ENCODE measurements at regions not wholly inside any gene's neighbourhood (a gene's known extent, or its start where the extent isn't known, plus 50 kb on each side); places are given as distances from the start of the nearest gene placed in this dataset.

DNA sequence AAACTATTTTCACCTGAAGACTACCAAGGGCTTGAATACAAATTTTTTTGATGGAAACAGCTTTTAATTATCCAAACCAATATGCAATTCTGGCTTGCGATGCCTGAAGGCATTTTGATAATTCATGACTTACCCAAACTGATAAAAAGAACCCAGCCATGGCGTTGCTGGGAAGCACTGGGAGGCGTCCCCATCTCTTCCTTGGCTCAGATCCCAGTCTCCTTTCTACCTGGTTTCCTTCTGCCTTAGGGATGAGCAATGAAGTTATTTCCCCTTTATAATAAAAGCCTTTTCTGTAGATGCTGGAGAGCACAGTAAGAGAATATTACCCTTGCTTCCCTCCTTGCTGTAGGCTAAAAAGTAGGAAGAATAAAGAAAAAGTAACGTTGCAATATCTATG lies 129.1 kb upstream of the ANK3 start:
- Mint-ChIP-seq H3K27ac (no peak overlapping the region), H3K4me3 (ENCODE audit: low read depth) (no peak overlapping the region), H3K9me3 (ENCODE audit: low read depth) (no peaks in the 10 kb centered on the region), H3K36me3 (ENCODE audit: insufficient read depth) (no peaks in the 10 kb centered on the region), H3K27me3 (no peaks in the 10 kb centered on the region), H3K4me1 (ENCODE audit: low read depth) (peaks cover 12% of the 10 kb centered on the region)
- DNase-seq (ENCODE audit: low spot score, unreplicated experiment), result no peak
- TF ChIP-seq, protein P1, sequence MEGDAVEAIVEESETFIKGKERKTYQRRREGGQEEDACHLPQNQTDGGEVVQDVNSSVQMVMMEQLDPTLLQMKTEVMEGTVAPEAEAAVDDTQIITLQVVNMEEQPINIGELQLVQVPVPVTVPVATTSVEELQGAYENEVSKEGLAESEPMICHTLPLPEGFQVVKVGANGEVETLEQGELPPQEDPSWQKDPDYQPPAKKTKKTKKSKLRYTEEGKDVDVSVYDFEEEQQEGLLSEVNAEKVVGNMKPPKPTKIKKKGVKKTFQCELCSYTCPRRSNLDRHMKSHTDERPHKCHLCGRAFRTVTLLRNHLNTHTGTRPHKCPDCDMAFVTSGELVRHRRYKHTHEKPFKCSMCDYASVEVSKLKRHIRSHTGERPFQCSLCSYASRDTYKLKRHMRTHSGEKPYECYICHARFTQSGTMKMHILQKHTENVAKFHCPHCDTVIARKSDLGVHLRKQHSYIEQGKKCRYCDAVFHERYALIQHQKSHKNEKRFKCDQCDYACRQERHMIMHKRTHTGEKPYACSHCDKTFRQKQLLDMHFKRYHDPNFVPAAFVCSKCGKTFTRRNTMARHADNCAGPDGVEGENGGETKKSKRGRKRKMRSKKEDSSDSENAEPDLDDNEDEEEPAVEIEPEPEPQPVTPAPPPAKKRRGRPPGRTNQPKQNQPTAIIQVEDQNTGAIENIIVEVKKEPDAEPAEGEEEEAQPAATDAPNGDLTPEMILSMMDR (IDR thresholded peaks at IDR 0.05; ENCODE audit: unreplicated experiment), result no peak

DNA sequence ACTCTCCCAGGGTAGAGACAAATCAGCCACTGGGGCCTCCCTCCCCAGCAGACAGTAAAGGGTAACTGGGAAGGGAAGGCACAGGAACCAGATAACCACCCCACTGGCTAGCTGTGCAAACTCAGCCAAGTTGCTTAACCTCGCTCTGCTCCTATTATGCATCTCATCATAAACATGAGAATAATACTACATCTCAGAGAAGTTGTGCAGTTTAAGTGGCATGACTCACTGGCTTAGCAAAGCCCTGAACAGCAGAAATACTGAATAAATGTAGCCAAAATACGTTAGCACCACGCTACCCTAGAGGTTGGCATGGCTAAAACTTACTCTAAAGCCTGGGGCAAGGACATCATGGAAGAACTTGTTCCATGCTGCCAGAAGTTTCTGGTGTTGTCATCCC lies 128.1 kb upstream of the ANK3 start:
- H3K27ac Mint-ChIP-seq, result no peak overlapping the region
- H3K27me3 Mint-ChIP-seq, result no peaks in the 10 kb centered on the region
- no peak overlapping the region for H3K4me3 Mint-ChIP-seq (ENCODE audit: low read depth)
- H3K36me3 Mint-ChIP-seq (ENCODE audit: insufficient read depth), result no peaks in the 10 kb centered on the region
- peaks cover 12% of the 10 kb centered on the region for H3K4me1 Mint-ChIP-seq (ENCODE audit: low read depth)
- no peaks in the 10 kb centered on the region for H3K9me3 Mint-ChIP-seq (ENCODE audit: low read depth)
- TF ChIP-seq, protein P1 (IDR thresholded peaks at IDR 0.05; ENCODE audit: unreplicated experiment), result no peak
- DNase-seq (ENCODE audit: low spot score, unreplicated experiment), result no peak

DNA sequence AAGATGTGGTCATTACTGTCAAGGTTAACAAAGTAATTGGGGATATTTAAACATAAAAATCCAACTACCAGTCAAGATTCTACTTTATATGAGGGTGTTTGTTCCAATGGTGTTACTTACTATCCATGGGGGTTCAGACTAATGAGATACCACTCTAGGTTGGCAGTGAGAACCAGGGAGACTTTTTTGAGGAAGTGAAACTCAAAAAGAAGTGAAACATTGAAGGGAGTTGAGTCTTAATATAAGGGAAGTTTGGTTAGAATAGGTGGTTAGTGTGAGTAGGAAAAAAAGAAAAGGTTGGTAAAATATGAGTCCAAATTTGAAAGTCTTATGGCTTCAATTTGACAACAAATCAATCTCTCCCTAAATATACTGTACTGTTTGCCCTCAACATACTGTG lies 123.6 kb upstream of the ANK3 start:
- Mint-ChIP-seq H3K4me3 (ENCODE audit: low read depth) (no peak overlapping the region), H3K4me1 (ENCODE audit: low read depth) (no peaks in the 10 kb centered on the region), H3K27me3 (no peaks in the 10 kb centered on the region), H3K27ac (no peak overlapping the region), H3K9me3 (ENCODE audit: low read depth) (no peaks in the 10 kb centered on the region), H3K36me3 (ENCODE audit: insufficient read depth) (no peaks in the 10 kb centered on the region)
- TF ChIP-seq, protein P1 (IDR thresholded peaks at IDR 0.05; ENCODE audit: unreplicated experiment), result no peak
- DNase-seq (ENCODE audit: low spot score, unreplicated experiment), result no peak

DNA sequence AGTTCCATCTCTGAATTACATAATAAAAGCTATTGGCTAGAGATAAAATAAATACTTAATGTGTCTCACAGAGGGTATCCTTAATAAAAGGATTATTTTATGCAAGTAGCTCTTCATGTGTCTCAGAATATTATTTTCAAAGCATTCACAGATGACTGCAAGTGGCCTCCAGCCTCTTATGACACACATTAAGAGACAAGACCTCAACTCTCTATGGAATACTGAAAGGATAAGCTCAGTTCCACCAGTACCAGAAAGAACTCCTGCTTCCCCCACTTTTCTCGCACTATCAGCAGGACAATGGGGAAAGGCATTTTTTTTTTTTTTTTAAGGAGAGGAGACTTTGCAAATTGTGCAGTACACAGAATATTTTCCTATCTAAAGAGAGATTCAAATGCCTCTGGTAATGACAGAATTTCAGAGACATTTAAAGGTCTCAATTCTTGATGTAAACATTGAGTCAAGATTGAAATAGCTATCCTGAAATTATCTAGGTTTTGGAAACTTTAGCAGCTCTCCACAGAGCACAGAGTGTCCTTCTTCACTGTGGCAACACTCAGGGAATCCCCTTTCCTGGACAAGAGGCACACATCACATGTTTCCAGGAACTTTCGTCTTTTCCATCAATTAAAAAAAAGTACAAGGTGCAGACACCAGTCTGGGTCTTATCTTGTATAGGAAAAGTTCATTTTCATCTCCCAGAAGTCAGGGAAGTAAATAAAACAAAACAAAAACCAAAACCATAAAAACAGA lies 122.0 kb upstream of the ANK3 start:
- H3K9me3 Mint-ChIP-seq (ENCODE audit: low read depth), result no peaks in the 10 kb centered on the region
- TF ChIP-seq, protein P1 (IDR thresholded peaks at IDR 0.05; ENCODE audit: unreplicated experiment), result no peak

DNA sequence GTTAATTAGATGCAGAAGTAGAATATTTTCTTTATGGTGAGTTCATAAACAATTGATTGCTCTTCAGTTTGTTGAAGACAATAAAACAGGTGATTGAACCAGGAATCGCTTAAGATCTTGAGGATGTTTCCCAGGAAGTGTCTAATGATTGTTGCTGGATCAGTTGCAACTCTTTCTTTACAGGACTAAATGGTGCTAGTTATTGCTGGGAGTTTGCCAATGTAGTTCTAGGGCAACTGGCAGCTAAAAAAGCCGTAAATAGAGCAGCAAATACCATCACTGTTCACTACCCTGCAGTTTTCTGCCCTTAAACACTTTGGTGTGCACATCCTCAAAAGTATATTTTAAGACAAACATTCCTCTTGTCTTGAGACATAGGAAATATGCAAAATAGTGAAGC lies 119.2 kb upstream of the ANK3 start:
- Mint-ChIP-seq H3K9me3 (ENCODE audit: low read depth) (no peaks in the 10 kb centered on the region), H3K4me1 (ENCODE audit: low read depth) (no peaks in the 10 kb centered on the region), H3K27ac (no peak overlapping the region), H3K27me3 (no peaks in the 10 kb centered on the region), H3K36me3 (ENCODE audit: insufficient read depth) (no peaks in the 10 kb centered on the region), H3K4me3 (ENCODE audit: low read depth) (no peak overlapping the region)
- TF ChIP-seq, protein P1 (IDR thresholded peaks at IDR 0.05; ENCODE audit: unreplicated experiment), result no peak
- no peak for DNase-seq (ENCODE audit: low spot score, unreplicated experiment)

More for the DNA sequence above, 122.0 kb upstream of the ANK3 start:
- Mint-ChIP-seq H3K27ac (no peak overlapping the region), H3K4me3 (ENCODE audit: low read depth) (no peak overlapping the region), H3K36me3 (ENCODE audit: insufficient read depth) (no peaks in the 10 kb centered on the region), H3K27me3 (no peaks in the 10 kb centered on the region), H3K4me1 (ENCODE audit: low read depth) (no peaks in the 10 kb centered on the region)
- DNase-seq (ENCODE audit: low spot score, unreplicated experiment), result no peak

All from progenitor cell of endocrine pancreas (in vitro differentiated cells).